H1 (cell line): ENCODE measurements at regions not wholly inside any gene's neighbourhood (a gene's known extent, or its start where the extent isn't known, plus 50 kb on each side); places are given as distances from the start of the nearest gene placed in this dataset.

ENCODE experiments used
- E2F6 ChIP-seq: IDR thresholded peaks from 2 replicates; pipeline ENCODE4 v1.6.1; 2012; ENCODE audit warnings: inconsistent platforms

GRCh38 chr5:92559781-92560180 lies 1021.2 kb downstream of the NR2F1-AS1 start (continued):
- no peak for TF ChIP-seq E2F6
